K562 (cell line): ENCODE measurements at regions not wholly inside any gene's neighbourhood (a gene's known extent, or its start where the extent isn't known, plus 50 kb on each side); places are given as distances from the start of the nearest gene placed in this dataset.

Experiments
- ATAC-seq: fragments of 200-7000 bp; cut with Tn5 transposase; 3 replicates; pipeline ENCODE4 v1.9.1; 2020; ENCODE audit warnings: moderate library complexity
- BruUV-seq: library from RNA; stranded (reverse); fragments of 400-500 nt; replicated peaks from 2 replicates; lab custom pipeline; 2021; lab: Mats Ljungman, UMichigan
- CTCF ChIA-PET: fragments of 300-600 bp; formaldehyde crosslinking; extraction: SDS; loops from one replicate; lab custom pipeline; 2021; ENCODE audit warnings: low intra/inter-chr PET ratio; lab: Yijun Ruan, JAX
- POLR2A ChIA-PET: fragments of 300-600, 350-650 bp; sonication (Branson Sonifier 250); formaldehyde crosslinking; extraction: SDS; loops from one replicate; lab custom pipeline; 2021; ENCODE audit warnings: antibody characterized with exemption, inconsistent platforms; lab: Yijun Ruan, JAX
- DNase-seq, 4 experiments: peaks; one replicate each; pipeline versions ENCODE4 v3.0.0 to v3.0.0-alpha.2; 2011 to 2018; ENCODE audit warnings: low spot score in 3 of 4, mixed read lengths in 3 of 4; ENCODE audit errors: extremely low read depth in 1 of 4
- FAIRE-seq: peaks from 2 replicates; lab custom pipeline; 2011; peaks lifted over from hg19 to GRCh38; lab: Jason Lieb, UNC
- H2AFZ ChIP-seq: 2 replicates; pipeline ENCODE4 v1.6.0; 2011; ENCODE audit warnings: low read depth, low read length, control low read depth, inconsistent platforms
- H3K27ac ChIP-seq: fragments of 200-600 bp; 3 replicates; pipeline ENCODE4 v1.8.0; 2011; ENCODE audit warnings: low read depth, mild to moderate bottlenecking, control low read depth, inconsistent platforms, low read length, moderate library complexity, mixed read lengths; ENCODE audit errors: extremely low read depth
- H3K27me3 ChIP-seq, 2 experiments: fragments of 300-600 bp in 1 of 2; 2 replicates in 1 of 2; 3 replicates in 1 of 2; pipeline versions ENCODE4 v1.6.0 to v1.8.0; 2011; ENCODE audit warnings: inconsistent platforms in 2 of 2, low read length in 2 of 2, mild to moderate bottlenecking in 1 of 2, mixed read lengths in 1 of 2, moderate library complexity in 1 of 2; ENCODE audit not compliant: control insufficient read depth in 2 of 2, insufficient read depth in 2 of 2
- H3K36me3 ChIP-seq: fragments of 300-600 bp; 3 replicates; pipeline ENCODE4 v1.8.0; 2011; ENCODE audit warnings: mild to moderate bottlenecking, low read length, inconsistent platforms; ENCODE audit not compliant: control insufficient read depth, insufficient read depth
- H3K4me1 ChIP-seq, 2 experiments: fragments of 200-600 bp in 1 of 2; replicated peaks in 1 of 2; 2 replicates in 1 of 2; 3 replicates in 1 of 2; pipeline versions ENCODE4 v1.5.1 to v1.8.0; 2011; ENCODE audit warnings: inconsistent platforms in 2 of 2, low read length in 2 of 2, mild to moderate bottlenecking in 1 of 2, mixed read lengths in 1 of 2, moderate library complexity in 1 of 2; ENCODE audit not compliant: control insufficient read depth in 2 of 2, insufficient read depth in 2 of 2
- H3K4me2 ChIP-seq: 2 replicates; pipeline ENCODE4 v1.6.1; 2011; ENCODE audit warnings: low read length, control low read depth, inconsistent platforms, mixed read lengths; ENCODE audit not compliant: insufficient read depth
- H3K4me3 ChIP-seq: fragments of 200-600 bp; sonication (generic), shearing (Covaris generic); 2 replicates; pipeline ENCODE4 v1.5.1; 2016; ENCODE audit warnings: control low read depth, inconsistent platforms
- H3K79me2 ChIP-seq: fragments of 200-600 bp; 3 replicates; pipeline ENCODE4 v1.8.0; 2011; ENCODE audit warnings: low read length, inconsistent platforms; ENCODE audit not compliant: control insufficient read depth, insufficient read depth
- H3K9ac ChIP-seq, 2 experiments: 2 replicates each; pipeline versions ENCODE4 v1.6.0 to v1.6.1; 2011; ENCODE audit warnings: low read depth in 2 of 2, low read length in 2 of 2, control low read depth in 1 of 2, inconsistent platforms in 1 of 2, mild to moderate bottlenecking in 1 of 2, mixed read lengths in 1 of 2; ENCODE audit not compliant: insufficient read depth in 1 of 2
- H3K9me1 ChIP-seq: one replicate; pipeline ENCODE4 v1.6.0; 2011; ENCODE audit warnings: inconsistent platforms, mild to moderate bottlenecking, low read length, moderate library complexity; ENCODE audit not compliant: control insufficient read depth, insufficient read depth
- H3K9me3 ChIP-seq: replicated peaks from 2 replicates; pipeline ENCODE4 v1.5.1; 2011; ENCODE audit warnings: low read depth, low read length, inconsistent platforms; ENCODE audit not compliant: control insufficient read depth, insufficient read depth
- H4K20me1 ChIP-seq: replicated peaks from 2 replicates; pipeline ENCODE4 v1.6.1; 2011; ENCODE audit warnings: low read length, inconsistent platforms, mixed read lengths; ENCODE audit not compliant: control insufficient read depth, insufficient read depth
- ARID2 ChIP-seq: fragments of 450-650 bp; IDR thresholded peaks from 2 replicates; pipeline ENCODE4 v1.6.1; 2017; ENCODE audit warnings: antibody characterized with exemption, mild to moderate bottlenecking
- BDP1 ChIP-seq: IDR thresholded peaks from 3 replicates; pipeline ENCODE4 v1.6.1; 2011; ENCODE audit not compliant: insufficient read length, insufficient read depth
- C11orf30 ChIP-seq: fragments of 450-650 bp; IDR thresholded peaks from 2 replicates; pipeline ENCODE4 v1.6.1; 2016; ENCODE audit warnings: low read depth, mild to moderate bottlenecking
- CEBPB ChIP-seq: fragments of 450-650 bp; IDR thresholded peaks from 2 replicates; pipeline ENCODE4 v1.6.1; 2016; ENCODE audit warnings: missing genetic modification characterization, missing compliant biosample characterization
- CHD4 ChIP-seq: fragments of 200-600 bp; sonication (generic); IDR thresholded peaks from 3 replicates; pipeline ENCODE4 v1.6.1; 2012; ENCODE audit warnings: low read depth, mild to moderate bottlenecking, mixed read lengths, low read length, inconsistent platforms; ENCODE audit not compliant: insufficient read depth, insufficient replicate concordance, poor library complexity, severe bottlenecking
- KLF16 ChIP-seq: IDR thresholded peaks from 2 replicates; pipeline ENCODE4 v1.6.1; 2016; ENCODE audit warnings: antibody characterized with exemption
- MITF ChIP-seq: IDR thresholded peaks from 2 replicates; pipeline ENCODE4 v1.6.1; 2014; ENCODE audit warnings: antibody characterized with exemption
- NCOA2 ChIP-seq, 2 experiments: fragments of 450-650 bp; IDR thresholded peaks; 2 replicates each; pipeline ENCODE4 v1.6.1; 2018; ENCODE audit warnings: mild to moderate bottlenecking in 2 of 2, moderate library complexity in 1 of 2; ENCODE audit not compliant: partially characterized antibody in 2 of 2
- RFX5 ChIP-seq: IDR thresholded peaks from 2 replicates; pipeline ENCODE4 v1.6.1; 2011; ENCODE audit warnings: low read depth, mild to moderate bottlenecking, improper control_type of control experiment, low read length
- TARDBP ChIP-seq: fragments of 450-650 bp; IDR thresholded peaks from 2 replicates; pipeline ENCODE4 v1.6.1; 2016
- ZBTB33 ChIP-seq: sonication (generic); formaldehyde crosslinking; IDR thresholded peaks from 2 replicates; pipeline ENCODE4 v1.8.1; 2023; ENCODE audit warnings: mild to moderate bottlenecking, missing genetic modification reagents
- ZC3H11A ChIP-seq: IDR thresholded peaks from 2 replicates; pipeline ENCODE4 v1.6.1; 2012; ENCODE audit warnings: low read depth, low read length, improper control_type of control experiment
- ZFP36 ChIP-seq: fragments of 150-350 bp; IDR thresholded peaks from 2 replicates; pipeline ENCODE4 v1.6.1; 2018; ENCODE audit warnings: low read length, low read depth; ENCODE audit not compliant: partially characterized antibody
- ZNF253 ChIP-seq: fragments of 250-450 bp; sonication (Bioruptor Pico); conservative IDR thresholded peaks from 2 replicates; pipeline ENCODE4 v1.6.1; 2021; ENCODE audit warnings: mild to moderate bottlenecking
- ZNF280A ChIP-seq: fragments of 450-650 bp; IDR thresholded peaks from 2 replicates; pipeline ENCODE4 v1.6.1; 2018; ENCODE audit warnings: mild to moderate bottlenecking, low read depth; ENCODE audit not compliant: partially characterized antibody
- ZNF445 ChIP-seq: fragments of 250-450 bp; sonication (Bioruptor Pico); IDR thresholded peaks from 2 replicates; pipeline ENCODE4 v1.4.0; 2020; ENCODE audit warnings: low read depth, mild to moderate bottlenecking, moderate library complexity
- ZSCAN29 ChIP-seq: fragments of 450-650 bp; IDR thresholded peaks from 2 replicates; pipeline ENCODE4 v1.6.1; 2017
- WGBS: fragments of 100-300 bp; shearing (Covaris generic); methylation state at CpG from one replicate; pipeline ENCODE4 v1.1.6; 2016; ENCODE audit warnings: low coverage, mixed read lengths; ENCODE audit not compliant: insufficient coverage; ENCODE audit errors: missing lambda C conversion rate; 5-methylcytosine and 5-hydroxymethylcytosine counted together
- in situ Hi-C: fragments of 300-500 bp; cut with MboI; formaldehyde crosslinking; loops from 4 replicates; pipeline ENCODE4 v1.15.0; 2018; ENCODE audit warnings: inconsistent platforms, mixed read lengths
- intact Hi-C: fragments of 100-400 bp; cut with micrococcal nuclease; formaldehyde crosslinking; loops from 2 replicates; pipeline ENCODE4 v1.14.2; 2022

DNA sequence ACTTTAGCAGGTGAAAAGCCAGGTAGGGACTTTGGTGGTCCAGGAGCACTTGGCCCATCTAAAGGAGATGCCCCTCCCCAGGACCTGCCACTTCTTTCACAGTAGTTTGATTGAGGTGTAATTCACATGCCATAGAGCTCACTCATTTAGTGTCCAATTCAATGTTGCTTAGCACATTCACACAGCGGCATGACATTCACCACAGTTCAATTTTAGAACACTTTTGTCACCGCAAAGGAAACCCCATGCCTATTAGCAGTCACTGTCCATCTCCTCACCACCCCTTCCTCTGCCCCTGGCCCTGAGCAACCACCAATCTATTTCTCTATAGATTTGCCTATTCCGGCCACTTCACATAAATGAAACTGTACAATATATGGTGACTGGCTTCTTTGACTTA, 211.6 kb upstream of the ZMIZ1 start (continued):
- no peak for TF ChIP-seq ZFP36

DNA sequence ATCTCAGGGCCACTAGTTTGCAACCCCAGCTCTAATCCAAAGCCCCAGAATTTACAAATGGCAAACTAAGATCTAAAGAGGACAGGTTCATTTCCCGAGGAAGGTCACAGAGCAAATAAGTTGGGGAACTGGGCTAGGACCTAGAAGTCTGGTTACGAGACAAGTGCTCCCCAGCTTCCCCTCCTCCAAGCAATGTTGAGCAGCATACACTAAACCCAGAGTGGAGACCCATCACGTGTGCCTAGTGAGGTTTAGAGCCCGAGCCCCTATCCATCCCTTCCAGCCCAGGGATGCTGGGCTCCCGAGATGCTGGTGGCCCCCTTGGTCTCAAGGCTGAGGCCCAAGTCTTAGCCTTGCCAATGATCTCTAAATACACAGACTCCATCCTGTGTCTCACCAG, 209.5 kb upstream of the ZMIZ1 start:
- no TSS peak for BruUV-seq
- no peaks in the 10 kb centered on the region for H3K36me3 ChIP-seq
- DNase-seq: no peak
- 0% methylated on average over 5 of the region's 5 CpGs for WGBS
- ATAC-seq: no peak
- CTCF ChIA-PET: no interaction called here
- H3K4me1 ChIP-seq: no peaks in the 10 kb centered on the region
- TF ChIP-seq BDP1: no peak
- TF ChIP-seq ZNF280A: no peak
- TF ChIP-seq NCOA2 (IDR thresholded peaks at IDR 0.05; ENCODE audit: partially characterized antibody in 2 of 2): no peak
- no peak for TF ChIP-seq CEBPB (tag)
- TF ChIP-seq CHD4: no peak
- TF ChIP-seq C11orf30: no peak
- TF ChIP-seq ZNF253 (CRISPR knock-in tag): no peak
- TF ChIP-seq ZC3H11A: no peak
- no peak for TF ChIP-seq ARID2
- no peak for TF ChIP-seq KLF16
- TF ChIP-seq RFX5: no peak
- no peak for TF ChIP-seq TARDBP
- no peak for TF ChIP-seq MITF
- no peak for TF ChIP-seq ZBTB33
- TF ChIP-seq ZSCAN29: no peak
- TF ChIP-seq ZNF445: no peak
- no peak overlapping the region for H2AFZ ChIP-seq
- H4K20me1 ChIP-seq: peaks cover 3% of the 10 kb centered on the region; the same call in 1 of the 2 replicates
- no peak overlapping the region for H3K27ac ChIP-seq
- no peaks in the 10 kb centered on the region for H3K79me2 ChIP-seq
- H3K9me3 ChIP-seq: no peaks in the 10 kb centered on the region
- no peak overlapping the region for H3K4me2 ChIP-seq
- H3K4me3 ChIP-seq: no peak overlapping the region
- peaks cover 0 to 21% of the 10 kb centered on the region in 2 experiments; a peak in 2 of 5 replicates for H3K27me3 ChIP-seq
- H3K9ac ChIP-seq: no peak overlapping the region
- in situ Hi-C loops (no loop called here), intact Hi-C loops (loop anchor here (10.0 kb wide), 1 partner anchor 336 kb away; no protein-coding TSS in a partner anchor)
- FAIRE-seq: no peak
- POLR2A ChIA-PET: no interaction called here
- no peaks in the 10 kb centered on the region for H3K9me1 ChIP-seq
